ENCODE measurements at regions not wholly inside any gene's neighbourhood (a gene's known extent, or its start where the extent isn't known, plus 50 kb on each side); places are given as distances from the start of the nearest gene placed in this dataset.

DNA sequence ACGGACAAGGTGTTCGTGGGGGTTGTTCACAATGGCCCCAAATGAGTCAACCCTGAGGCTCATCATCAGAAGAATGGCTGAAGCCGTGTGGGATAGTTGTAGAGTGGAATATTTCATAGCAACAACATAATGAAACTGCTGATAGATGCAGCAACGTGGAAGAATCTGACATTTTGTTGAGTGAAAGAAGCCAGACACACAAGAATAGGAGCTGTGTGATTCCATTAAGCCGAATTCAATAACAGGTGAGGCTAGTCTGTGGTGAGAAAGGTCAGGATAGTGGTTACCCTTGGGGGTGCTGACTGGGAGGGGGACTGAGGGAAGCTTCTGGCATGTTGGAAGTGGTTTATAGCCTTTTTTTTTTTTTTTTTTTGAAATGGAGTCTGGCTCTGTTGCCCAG lies 144.0 kb downstream of the SMAD6 start:
- no peaks in the 10 kb centered on the region for H3K36me3 Mint-ChIP-seq (ENCODE audit: low read depth)
- no peak overlapping the region for H3K27ac Mint-ChIP-seq
- H3K27me3 Mint-ChIP-seq (ENCODE audit: low read depth, poor library complexity) = peaks cover 53% of the 10 kb centered on the region
- no peak for DNase-seq
- H3K4me3 Mint-ChIP-seq = no peak overlapping the region
- peaks cover 29% of the 10 kb centered on the region for H3K4me1 Mint-ChIP-seq
- H3K9me3 Mint-ChIP-seq = no peaks in the 10 kb centered on the region
- TF ChIP-seq, protein P1, sequence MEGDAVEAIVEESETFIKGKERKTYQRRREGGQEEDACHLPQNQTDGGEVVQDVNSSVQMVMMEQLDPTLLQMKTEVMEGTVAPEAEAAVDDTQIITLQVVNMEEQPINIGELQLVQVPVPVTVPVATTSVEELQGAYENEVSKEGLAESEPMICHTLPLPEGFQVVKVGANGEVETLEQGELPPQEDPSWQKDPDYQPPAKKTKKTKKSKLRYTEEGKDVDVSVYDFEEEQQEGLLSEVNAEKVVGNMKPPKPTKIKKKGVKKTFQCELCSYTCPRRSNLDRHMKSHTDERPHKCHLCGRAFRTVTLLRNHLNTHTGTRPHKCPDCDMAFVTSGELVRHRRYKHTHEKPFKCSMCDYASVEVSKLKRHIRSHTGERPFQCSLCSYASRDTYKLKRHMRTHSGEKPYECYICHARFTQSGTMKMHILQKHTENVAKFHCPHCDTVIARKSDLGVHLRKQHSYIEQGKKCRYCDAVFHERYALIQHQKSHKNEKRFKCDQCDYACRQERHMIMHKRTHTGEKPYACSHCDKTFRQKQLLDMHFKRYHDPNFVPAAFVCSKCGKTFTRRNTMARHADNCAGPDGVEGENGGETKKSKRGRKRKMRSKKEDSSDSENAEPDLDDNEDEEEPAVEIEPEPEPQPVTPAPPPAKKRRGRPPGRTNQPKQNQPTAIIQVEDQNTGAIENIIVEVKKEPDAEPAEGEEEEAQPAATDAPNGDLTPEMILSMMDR (IDR thresholded peaks at IDR 0.05) = no peak

DNA sequence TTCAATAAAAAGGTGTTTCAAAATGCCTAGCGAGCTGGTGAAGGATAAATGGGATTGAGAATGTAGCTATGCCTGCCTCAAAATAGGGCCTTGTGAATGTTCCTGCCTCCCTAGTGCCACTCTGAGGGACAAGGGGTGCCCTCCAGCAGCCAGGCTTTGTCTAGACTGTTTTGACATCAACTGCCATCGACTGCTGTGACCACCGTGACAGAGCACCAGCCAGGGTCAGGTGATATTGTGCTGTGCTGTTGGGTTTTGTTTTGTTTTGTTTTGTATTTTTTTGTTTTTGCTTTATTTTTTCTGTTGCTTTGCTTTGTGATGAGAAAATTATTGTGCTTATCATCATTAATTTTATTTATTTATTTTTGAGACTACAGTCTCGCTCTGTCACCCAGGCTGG lies 144.8 kb downstream of the SMAD6 start:
- no peak overlapping the region for H3K4me3 Mint-ChIP-seq
- H3K36me3 Mint-ChIP-seq (ENCODE audit: low read depth) = no peaks in the 10 kb centered on the region
- peaks cover 35% of the 10 kb centered on the region for H3K4me1 Mint-ChIP-seq
- DNase-seq = no peak
- TF ChIP-seq, protein P1 (IDR thresholded peaks at IDR 0.05) = no peak
- peaks cover 46% of the 10 kb centered on the region for H3K27me3 Mint-ChIP-seq (ENCODE audit: low read depth, poor library complexity)
- no peaks in the 10 kb centered on the region for H3K9me3 Mint-ChIP-seq
- no peak overlapping the region for H3K27ac Mint-ChIP-seq

DNA sequence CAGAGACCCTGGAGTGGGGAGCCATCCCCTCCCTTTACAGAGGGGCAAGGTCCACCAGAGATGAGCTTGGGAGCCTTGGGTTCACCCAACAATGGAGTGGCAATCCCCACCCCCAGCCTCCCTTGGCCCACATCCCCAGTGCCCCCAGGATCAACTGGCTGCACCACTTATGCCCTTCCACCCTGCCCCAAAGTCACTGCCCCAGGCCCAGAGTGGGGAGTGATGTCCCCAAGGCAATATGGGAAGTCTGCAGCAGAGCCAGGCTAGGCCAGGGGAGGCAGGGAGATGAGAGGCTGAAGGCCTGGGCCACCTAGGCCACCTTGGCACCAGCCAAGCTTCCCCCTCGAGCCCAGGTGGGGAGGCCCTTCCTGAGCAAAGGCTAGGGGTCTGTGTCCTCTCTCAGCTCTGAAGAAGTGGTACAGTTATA lies 145.5 kb downstream of the SMAD6 start:
- H3K4me1 Mint-ChIP-seq = peaks cover 34% of the 10 kb centered on the region
- TF ChIP-seq, protein P1 (IDR thresholded peaks at IDR 0.05) = no peak
- no peak overlapping the region for H3K4me3 Mint-ChIP-seq
- no peak overlapping the region for H3K27ac Mint-ChIP-seq
- no peak for DNase-seq
- H3K27me3 Mint-ChIP-seq (ENCODE audit: low read depth, poor library complexity) = peaks cover 42% of the 10 kb centered on the region
- no peaks in the 10 kb centered on the region for H3K36me3 Mint-ChIP-seq (ENCODE audit: low read depth)
- no peaks in the 10 kb centered on the region for H3K9me3 Mint-ChIP-seq

DNA sequence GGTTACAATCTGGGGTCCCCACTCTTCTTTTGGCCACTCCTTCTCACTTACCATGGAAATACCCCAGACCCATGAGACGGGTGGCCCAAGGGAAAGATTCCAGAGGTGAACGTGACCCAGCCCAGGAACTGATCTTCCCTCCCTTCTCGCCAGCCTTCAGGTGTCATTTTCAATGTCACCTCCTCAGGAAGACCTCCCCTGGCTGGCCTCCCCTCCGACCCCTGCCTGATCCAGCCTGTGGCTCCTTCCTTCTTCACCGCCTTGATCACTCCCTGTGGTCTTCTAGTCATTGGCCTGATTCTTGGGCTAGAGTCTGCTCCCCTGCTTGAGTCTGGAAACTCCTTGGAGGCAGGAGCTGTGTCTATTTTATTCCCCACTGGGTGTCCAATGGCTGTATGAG lies 146.1 kb downstream of the SMAD6 start:
- TF ChIP-seq, protein P1 (IDR thresholded peaks at IDR 0.05) = no peak
- peaks cover 31% of the 10 kb centered on the region for H3K4me1 Mint-ChIP-seq
- H3K4me3 Mint-ChIP-seq = no peak overlapping the region
- H3K9me3 Mint-ChIP-seq = no peaks in the 10 kb centered on the region
- H3K36me3 Mint-ChIP-seq (ENCODE audit: low read depth) = no peaks in the 10 kb centered on the region
- H3K27me3 Mint-ChIP-seq (ENCODE audit: low read depth, poor library complexity) = peaks cover 40% of the 10 kb centered on the region
- DNase-seq = no peak
- H3K27ac Mint-ChIP-seq = no peak overlapping the region

DNA sequence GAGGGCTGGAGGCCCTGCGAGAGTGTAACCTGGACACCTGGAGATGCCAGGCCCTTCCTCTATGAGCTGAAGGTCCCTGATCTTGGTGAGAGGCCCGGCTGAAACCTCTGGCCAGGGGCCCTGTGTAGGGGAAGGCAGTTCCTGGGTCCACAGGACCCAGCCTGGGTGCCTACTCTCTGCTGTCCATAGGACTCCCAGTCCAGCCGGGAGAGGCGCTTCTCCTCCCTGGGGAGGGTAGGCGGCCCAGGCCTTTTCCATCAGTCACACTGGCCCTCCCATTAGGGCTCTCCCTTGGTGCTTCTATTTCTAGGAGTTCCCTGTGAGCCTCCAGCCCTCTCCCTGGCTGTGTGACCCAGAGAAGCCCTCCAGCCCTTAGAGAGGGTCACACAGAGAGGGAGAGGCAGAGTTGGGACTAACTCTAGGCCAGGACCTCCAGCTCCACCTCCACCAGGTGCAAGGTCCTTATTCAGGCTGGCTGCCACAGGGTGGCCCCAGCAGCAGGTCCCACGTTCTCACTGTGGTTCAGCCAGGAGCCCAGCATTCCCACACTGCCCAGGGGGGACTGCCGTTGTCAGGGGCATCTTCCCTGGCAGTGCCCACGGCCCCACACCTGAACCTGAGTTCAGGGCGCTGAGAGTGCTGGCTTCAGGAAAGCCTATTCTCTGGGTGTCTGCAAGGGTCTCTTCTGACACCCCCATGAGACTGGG lies 146.8 kb downstream of the SMAD6 start:
- Mint-ChIP-seq H3K9me3 (no peaks in the 10 kb centered on the region), H3K4me1 (peaks cover 28% of the 10 kb centered on the region), H3K4me3 (no peak overlapping the region), H3K36me3 (ENCODE audit: low read depth) (no peaks in the 10 kb centered on the region), H3K27me3 (ENCODE audit: low read depth, poor library complexity) (peaks cover 39% of the 10 kb centered on the region), H3K27ac (no peak overlapping the region)
- no peak for DNase-seq
- TF ChIP-seq, protein P1 (IDR thresholded peaks at IDR 0.05) = no peak

GRCh38 chr15:66849393-66849745 lies 147.3 kb downstream of the SMAD6 start:
- H3K4me3 Mint-ChIP-seq = no peak overlapping the region
- TF ChIP-seq, protein P1 (IDR thresholded peaks at IDR 0.05) = no peak
- H3K27me3 Mint-ChIP-seq (ENCODE audit: low read depth, poor library complexity) = peaks cover 40% of the 10 kb centered on the region
- H3K9me3 Mint-ChIP-seq = no peaks in the 10 kb centered on the region
- H3K36me3 Mint-ChIP-seq (ENCODE audit: low read depth) = no peaks in the 10 kb centered on the region
- no peak for DNase-seq
- peaks cover 28% of the 10 kb centered on the region for H3K4me1 Mint-ChIP-seq
- H3K27ac Mint-ChIP-seq = no peak overlapping the region

Data from nephron progenitor cell (in vitro differentiated cells).